ENCODE measurements at regions not wholly inside any gene's neighbourhood (a gene's known extent, or its start where the extent isn't known, plus 50 kb on each side); places are given as distances from the start of the nearest gene placed in this dataset.
"Not testable (repeated sequence)": the region's sequence is repeated elsewhere in the genome, so short reads cannot be mapped to it uniquely, and the experiment has no call there.

GRCh38 chr2:87075054-87075790 is 53.6 kb upstream of the PLGLB1 start:
- DNase-seq (ENCODE audit: low read depth in 4 of 4, low spot score in 2 of 4), result peak in 2 of 4 donors; percentile 5 to 12

DNA sequence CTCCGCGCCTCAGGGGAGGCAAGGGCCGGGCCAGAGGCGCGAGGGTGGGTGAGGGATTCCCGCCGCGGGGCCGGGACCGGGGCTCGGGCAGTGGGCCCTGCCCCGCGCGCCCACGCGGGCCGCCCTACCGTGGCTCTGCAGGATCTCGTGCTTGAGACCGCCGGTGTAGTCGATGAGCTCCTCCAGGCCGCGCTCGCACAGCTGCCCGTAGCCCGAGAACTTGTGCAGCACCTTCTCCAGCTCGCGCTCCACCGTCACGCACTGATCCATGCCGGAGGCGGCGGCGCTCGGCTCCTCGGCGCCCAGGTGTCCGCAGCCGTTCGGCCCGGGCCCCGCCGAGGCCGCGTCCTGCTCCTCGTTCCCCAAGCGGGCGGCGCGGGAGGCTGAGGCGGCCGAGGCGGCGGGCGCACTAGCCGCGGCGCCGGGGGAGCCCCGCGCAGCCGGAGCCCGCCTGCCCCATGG is 54.2 kb upstream of the PLGLB1 start:
- DNase-seq (ENCODE audit: low read depth in 4 of 4, low spot score in 2 of 4), result peak; percentile 5 to 27 (median 12)

DNA sequence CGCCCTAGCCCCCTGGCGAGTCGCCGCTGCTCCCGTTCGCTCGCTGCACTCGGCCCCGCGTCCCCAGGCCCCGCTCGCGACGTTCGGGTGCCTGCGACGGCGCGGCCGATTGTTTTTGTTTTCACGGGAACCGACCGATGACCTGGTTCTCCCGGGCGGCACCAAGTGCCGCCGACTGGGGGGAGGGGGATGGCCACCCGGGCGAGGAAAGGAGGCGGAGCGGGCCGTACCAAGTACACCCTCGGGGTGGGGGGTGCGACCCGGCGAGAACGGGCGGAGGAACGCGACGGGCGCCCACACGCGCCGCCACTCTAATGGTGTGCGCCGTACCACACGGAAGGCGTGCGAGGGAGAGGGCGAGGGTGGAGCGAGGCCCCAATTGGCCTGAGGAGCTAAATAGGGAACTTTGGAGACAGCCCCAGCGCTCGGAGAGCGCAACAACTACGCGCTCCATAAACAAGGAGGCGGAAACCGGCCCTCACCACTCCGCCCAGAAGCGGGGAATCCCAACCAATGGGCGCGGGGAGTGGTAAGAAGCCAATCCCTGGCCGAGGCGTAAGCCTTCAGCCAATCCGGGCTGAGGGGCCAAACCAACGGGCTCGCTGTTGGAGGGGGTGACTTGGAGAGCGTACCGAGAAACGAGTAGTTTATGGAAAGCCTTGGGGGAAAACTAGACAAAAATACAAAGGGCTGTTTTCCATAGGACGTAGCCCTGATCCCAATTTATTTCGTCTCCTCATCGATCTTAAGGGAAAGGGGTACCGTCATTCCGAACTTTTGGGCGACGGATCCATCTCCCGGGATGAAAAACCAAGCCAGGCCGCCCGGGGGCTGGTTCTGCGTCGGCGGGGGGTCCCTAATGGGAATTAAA is 54.8 kb upstream of the PLGLB1 start:
- peak; percentile 59 to 71 (median 69) for DNase-seq (ENCODE audit: low read depth in 4 of 4, low spot score in 2 of 4)

- DNase-seq (ENCODE audit: low read depth in 4 of 4, low spot score in 2 of 4), result not testable (repeated sequence)
Observed at GRCh38 chr2:87077124-87077446, 55.4 kb upstream of the PLGLB1 start.

- not testable (repeated sequence) for DNase-seq (ENCODE audit: low read depth in 4 of 4, low spot score in 2 of 4)
Observed at GRCh38 chr2:87081727-87082126, 60.1 kb upstream of the PLGLB1 start.

DNA sequence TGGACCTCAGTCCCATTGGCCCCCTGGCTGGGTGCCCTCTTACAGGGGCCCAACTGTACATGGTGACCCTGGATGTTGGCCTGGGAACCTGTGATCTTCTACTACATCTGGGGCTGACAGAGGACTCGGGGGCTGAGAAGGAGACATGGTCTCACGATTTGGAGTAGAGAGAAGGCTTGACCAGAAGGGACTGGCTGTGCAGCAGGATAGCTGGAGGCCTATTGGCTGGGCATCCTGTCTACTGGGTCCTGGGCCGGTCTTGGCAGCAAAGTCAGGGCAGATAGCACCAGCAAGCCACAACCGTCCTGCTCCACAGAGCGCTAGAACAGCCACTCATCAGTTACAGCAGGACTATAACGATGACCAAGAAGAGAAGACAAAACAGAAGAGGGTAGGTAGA is 66.4 kb upstream of the PLGLB1 start:
- not testable (repeated sequence) for DNase-seq (ENCODE audit: low read depth in 4 of 4, low spot score in 2 of 4)

DNA sequence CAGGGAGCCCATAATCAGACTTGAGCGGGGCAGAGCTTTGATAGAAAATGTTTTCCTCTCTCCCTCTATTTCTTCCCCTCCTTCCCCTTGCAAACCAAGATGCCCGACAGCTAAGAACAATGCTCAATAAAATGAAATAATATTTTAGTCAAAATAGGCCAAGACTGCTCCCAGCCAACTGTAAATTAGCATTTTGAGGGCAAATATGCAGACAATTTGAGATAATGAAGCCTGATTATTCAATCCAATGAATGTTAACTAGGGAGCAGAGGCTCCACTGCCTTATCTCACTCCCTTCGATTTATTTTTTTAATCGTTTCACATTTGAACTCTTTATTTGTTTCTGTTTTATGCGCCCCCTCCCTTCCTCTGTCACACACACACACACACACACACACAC is 67.8 kb upstream of the PLGLB1 start:
- DNase-seq (ENCODE audit: low read depth in 4 of 4, low spot score in 2 of 4), result not testable (repeated sequence)

DNA sequence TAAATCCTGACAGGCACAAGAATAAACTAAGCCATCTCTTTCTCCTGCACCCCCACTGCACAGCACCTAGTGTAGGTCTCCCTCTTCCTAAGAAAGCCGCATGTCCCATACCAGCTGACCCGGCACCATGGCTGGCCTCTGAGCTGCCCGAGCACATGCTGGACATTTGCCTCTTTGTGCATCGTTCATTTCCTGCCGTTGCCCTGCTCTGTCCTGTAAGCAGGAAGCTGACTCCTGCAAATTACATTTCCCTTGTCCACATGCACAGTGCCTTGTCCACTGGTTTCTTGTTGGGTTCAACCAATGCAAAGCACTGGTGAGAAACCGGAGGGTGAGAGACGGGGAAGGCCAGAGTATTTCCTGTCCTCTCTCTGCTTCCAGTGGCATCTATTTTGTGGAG is 71.6 kb upstream of the PLGLB1 start:
- DNase-seq (ENCODE audit: low read depth in 4 of 4, low spot score in 2 of 4), result not testable (repeated sequence)

GRCh38 chr2:87093937-87094529 is 72.4 kb upstream of the PLGLB1 start:
- not testable (repeated sequence) for DNase-seq (ENCODE audit: low read depth in 4 of 4, low spot score in 2 of 4)

DNA sequence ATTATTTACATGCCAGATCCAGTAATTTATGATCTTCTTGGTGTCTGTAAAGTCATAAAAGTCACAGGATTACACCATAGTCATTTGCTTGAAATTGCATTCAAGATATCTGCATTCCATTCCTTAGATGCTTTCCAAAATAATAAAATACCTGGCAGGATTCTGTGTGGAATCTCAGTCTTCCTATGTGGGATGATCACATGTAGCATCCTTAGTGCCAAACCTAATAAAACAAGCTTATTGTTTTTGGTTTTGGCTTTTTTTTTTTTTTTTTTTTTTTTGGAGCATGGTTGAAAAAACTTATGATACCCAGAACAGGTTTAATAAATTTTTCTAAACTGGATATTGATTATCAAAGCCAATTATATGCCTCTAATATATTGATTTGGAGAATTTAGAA is 74.2 kb upstream of the PLGLB1 start:
- not testable (repeated sequence) for DNase-seq (ENCODE audit: low read depth in 4 of 4, low spot score in 2 of 4)

DNA sequence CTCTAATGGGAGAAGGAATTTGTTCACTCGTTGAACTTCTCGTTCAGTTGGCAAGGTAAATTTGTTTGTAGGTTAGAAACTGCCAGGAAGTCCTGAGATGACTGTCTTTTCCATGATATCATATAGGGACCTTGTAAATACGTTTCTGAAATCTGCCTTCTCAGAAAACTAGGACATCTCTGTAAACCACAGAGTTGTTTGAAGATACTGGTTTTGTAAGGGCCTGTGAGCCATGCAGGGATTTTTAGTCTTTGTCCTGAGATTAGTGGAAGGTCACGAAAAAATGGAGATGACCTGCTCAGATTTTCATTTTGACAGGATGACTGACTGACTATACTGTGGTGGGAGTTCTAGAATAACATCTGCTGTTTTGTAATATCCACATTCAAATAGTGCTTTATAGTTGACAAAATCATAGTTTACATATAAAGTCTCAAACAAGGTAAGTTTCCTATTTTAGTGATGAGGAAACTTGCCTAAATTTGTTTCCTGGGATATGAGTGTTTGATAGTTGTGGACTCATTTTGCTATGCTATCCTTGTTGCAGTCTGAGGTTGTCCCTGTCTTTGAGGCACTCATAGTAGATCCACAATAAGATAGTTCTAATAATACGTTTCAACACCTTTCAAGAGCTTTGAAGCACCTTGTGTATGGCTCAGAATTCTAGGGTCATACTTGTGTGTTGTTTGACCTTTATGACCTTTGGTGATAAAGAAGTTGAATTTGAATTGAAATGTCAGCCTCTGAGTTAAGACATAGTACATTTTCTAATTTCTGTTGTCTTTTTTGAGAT is 107.3 kb upstream of the PLGLB1 start:
- not testable (repeated sequence) for DNase-seq (ENCODE audit: low read depth in 4 of 4, low spot score in 2 of 4)

GRCh38 chr2:87132577-87132976 is 110.9 kb upstream of the PLGLB1 start:
- not testable (repeated sequence) for DNase-seq (ENCODE audit: low read depth in 4 of 4, low spot score in 2 of 4)

DNA sequence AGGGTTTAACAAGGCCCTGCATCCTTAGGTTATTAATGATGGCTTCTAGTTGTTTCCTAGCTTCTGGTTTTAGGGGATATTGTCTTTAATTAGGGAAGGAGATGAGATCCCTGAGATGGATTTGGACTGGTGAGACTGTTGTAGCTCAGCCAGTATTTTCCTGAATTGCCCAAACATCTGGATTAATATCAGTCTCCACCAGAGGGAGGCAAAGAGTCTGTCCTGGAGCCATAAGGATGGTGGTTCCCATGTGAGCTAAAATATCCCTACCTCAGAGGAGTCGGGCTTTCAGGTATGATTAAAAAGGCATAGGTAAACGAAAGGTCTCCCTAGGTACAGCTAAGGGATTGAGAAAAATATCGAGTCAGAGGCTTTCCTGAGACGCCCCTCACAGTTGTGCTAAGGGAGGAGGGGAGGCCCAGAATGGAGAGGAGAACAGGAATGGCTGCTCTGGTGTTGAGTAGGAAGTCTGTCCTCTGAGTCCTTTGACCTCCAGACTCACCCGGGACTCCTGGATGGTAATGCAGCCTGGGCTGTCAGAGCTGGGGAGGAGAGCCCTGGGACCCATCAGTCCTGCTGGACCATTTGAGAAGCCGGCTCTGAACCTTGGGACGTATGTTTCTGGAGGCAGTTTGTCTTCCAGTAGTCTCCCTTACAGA is 130.3 kb upstream of the PLGLB1 start:
- DNase-seq (ENCODE audit: low read depth in 4 of 4, low spot score in 2 of 4), result not testable (repeated sequence)

- not testable (repeated sequence) for DNase-seq (ENCODE audit: low read depth in 4 of 4, low spot score in 2 of 4)
Observed at GRCh38 chr2:87174454-87174853, 152.8 kb upstream of the PLGLB1 start.

- DNase-seq (ENCODE audit: low read depth in 4 of 4, low spot score in 2 of 4), result not testable (repeated sequence)
Observed at GRCh38 chr2:87183373-87183772, 161.7 kb upstream of the PLGLB1 start.

DNA sequence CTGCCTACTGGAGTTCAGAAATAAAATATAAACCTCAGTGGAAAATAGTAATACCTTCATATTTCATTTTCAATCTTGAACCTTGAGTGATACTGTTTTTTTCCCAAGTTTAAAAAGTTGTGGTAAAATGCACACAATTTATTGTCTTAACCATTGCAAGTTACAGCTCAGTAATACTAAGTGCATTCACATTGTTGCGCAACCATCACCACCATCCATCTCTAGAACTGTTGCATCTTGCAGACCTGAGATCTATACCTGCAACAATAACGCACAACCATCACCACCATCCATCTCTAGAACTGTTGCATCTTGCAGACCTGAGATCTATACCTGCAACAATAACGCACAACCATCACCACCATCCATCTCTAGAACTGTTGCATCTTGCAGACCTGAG is 162.6 kb upstream of the PLGLB1 start:
- not testable (repeated sequence) for DNase-seq (ENCODE audit: low read depth in 4 of 4, low spot score in 2 of 4)

DNA sequence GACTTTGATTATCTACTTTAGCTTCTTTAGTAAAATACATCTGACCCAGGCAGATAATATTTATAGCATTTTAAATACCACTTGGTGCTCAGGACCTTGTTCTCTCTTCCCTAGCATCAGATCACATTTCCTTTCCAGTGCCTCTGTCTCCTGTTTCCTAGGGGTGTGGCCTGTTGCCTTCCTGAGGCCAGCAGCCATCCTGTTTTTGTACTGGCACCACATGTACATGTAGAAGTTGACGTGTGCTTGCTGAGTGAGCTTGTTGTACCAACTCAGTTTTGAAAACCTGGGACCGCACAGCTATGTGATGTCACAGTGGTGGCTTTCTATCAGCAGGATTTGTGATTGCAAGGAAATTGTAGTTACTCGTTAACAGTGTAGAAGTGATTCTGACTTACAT is 167.6 kb upstream of the PLGLB1 start:
- DNase-seq (ENCODE audit: low read depth in 4 of 4, low spot score in 2 of 4), result not testable (repeated sequence)

DNA sequence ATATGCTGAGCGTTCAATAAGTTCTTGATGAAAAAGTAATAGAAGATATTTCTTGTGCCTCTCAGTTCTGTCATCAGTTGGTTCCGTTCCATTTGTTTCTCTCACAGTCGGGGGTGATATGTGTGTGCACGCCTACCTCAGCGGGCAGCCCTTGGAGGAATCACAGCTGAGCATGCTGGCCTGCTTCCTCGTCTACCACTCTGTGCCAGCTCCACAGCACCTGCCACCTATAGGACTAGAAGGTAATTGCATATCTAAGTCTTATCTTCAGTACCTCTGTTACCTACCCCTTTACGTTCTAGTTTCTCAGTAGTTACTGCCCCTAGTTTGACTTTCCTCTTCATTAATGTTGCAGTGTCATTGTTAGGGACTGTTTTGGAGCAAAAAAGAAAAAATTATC is 171.7 kb upstream of the PLGLB1 start:
- not testable (repeated sequence) for DNase-seq (ENCODE audit: low read depth in 4 of 4, low spot score in 2 of 4)

DNA sequence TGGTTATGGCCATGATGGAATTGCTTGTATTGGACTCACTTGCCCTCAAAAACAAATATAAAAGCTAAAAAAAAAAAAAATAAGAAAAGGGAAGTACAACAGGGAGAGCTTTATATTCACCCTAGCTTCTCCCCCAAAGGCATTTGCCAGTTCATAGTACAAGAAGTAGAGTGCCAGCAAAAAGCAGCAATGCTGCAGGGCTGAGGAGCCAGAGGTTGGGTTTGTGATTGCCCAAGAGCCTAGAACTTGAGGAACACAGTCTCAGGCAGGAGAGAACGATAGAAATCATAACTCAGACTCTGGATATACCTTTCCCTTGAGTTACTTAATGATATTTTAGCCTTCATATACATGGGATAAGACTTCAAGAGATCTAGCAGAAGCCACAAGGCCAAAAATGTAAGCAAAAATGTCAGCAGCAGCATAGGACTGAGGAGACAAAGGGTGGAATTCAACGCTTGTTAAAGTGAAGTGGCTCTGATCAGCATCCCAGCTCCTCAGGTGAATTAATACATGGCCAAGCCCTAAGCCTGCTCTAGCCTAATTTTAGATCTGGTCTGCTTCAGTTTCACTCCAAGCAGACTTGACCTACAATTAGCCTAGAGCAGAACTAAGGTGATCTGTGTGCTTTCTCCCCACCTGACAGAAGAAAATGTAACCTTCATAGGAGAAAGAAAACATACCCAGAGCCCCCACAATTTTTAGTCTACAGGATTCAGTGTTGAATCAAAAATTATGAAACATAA is 172.8 kb upstream of the PLGLB1 start:
- DNase-seq (ENCODE audit: low read depth in 4 of 4, low spot score in 2 of 4), result not testable (repeated sequence)

Data from left renal cortex interstitium (tissue), 4 donors.